ENCODE measurements at regions not wholly inside any gene's neighbourhood (a gene's known extent, or its start where the extent isn't known, plus 50 kb on each side); places are given as distances from the start of the nearest gene placed in this dataset.
A peak's percentile ranks its signal among the peaks of the same experiment; 100 is the strongest.
"Not testable (repeated sequence)": the region's sequence is repeated elsewhere in the genome, so short reads cannot be mapped to it uniquely, and the experiment has no call there.

DNA sequence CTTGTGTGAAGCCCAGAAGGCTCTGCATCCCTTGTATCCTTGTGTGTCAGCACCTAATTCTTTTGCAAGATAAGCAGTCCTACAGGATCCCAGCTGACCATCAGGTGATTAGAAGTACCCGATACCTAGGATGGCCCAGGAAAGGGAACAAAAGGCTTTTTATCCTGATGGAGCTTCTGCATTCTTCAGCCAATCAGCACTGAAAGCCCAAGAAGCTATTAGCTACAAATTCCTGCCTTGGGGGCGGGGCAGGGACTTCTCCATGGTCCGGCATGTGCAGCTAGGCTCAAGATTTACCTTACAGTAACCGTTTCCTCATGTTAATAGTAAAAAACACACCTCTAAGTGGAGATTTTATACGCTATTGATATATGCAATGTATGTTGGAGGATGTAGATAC, 264.6 kb upstream of the THUMPD2 start:
- no peak for DNase-seq (ENCODE audit: low read depth)

DNA sequence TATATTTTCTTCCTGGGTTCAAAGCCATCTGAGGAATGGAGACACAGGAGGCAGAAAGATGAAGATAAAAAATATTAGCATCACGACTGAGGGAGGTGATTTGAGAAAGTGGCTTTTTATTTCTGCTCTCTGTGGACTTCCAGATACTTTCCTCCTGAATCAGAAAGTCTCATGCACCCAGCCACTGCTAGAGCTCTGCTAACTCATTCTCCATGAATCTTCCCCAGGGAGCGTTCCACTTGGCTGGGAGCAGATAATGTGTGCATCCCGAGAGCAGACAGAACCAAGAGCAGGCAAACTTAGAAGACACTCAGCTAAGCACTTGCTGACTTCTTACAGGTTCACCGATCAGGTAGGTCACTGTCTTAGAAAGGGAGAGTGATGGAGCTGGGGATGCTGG, 264.1 kb upstream of the THUMPD2 start:
- DNase-seq (ENCODE audit: low read depth), result peak; percentile 46

DNA sequence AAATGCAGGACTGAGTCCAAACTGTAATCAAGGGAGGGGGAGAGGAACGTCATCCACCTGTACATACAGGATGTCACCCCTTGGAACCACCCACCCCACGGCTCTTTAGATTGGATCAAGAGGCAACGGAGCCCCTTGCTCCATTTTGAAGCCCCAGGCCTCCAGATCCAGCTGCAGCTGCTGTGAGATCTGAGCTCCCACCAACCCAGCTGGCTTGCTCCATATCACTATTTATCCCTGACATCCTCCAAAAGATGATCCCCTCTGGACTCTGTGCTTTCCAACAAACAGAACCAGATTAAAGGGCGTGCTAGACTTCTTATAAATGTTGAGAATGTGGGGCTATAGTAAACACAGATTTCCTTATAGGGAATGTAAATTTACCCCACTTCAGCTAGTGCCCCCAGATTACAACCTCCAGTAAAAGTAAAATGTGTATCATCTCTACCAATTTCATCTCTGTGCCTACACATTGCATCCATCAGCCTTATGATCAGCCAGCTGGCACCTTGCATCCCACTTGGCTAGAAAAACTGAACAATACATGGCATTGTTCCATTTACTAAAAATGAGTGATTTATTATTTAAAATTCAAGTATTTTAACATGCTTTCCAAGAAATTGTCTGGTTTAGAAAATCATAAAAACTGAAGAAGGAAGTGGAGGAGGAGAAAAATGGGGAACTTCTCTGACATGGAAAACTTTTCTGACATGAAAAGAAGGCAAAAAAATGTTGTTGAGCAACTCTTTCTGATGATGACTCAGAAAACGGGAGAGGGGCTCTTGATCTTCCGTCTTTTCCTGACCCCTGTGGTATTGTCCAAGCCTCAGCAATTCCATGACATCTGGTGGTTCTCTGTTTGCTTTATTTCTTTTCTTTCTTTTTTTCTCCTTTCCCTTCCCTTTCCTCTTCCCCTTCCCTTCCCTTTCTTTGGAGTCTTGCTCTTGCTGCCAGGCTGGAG, 262.6 kb upstream of the THUMPD2 start:
- peak; percentile 70 for DNase-seq (ENCODE audit: low read depth)

DNA sequence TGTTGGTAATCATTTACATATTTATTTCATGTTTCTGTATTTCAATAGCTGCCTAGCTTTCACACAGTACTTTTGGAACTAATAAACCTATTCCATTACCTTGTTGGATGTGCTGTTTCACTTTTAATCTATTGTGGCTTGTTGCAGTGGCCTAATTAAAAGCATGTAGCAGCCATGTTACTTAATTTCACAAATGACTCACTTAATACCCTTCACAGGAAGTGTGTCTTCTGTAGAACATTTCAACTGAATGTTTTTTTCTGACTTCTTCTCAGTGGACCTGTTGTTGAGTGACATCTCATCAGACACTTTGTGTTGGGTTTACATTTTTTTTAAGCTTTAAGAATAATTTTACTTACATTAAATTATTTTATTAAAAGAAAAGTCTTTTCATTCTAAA, 260.5 kb upstream of the THUMPD2 start:
- DNase-seq (ENCODE audit: low read depth), result no peak

DNA sequence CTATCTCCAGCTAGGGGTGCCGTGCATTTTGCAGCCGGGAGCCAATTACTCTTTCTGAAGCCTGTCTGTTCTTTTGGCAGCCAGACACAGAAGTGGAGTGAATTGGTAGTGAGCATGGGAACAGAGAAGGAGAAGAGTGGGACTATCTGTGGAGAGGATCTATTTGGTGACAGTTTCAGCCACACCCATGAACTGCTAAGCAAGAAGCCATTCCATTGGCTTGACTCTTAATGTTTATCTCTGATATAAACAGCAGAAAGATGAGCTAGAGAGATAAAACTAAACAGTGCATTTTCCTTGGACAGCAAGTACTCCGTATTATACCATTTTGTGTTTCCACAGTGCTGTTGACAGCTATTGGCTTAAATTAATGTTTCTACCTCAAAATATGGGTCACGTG, 259.6 kb upstream of the THUMPD2 start:
- no peak for DNase-seq (ENCODE audit: low read depth)

DNA sequence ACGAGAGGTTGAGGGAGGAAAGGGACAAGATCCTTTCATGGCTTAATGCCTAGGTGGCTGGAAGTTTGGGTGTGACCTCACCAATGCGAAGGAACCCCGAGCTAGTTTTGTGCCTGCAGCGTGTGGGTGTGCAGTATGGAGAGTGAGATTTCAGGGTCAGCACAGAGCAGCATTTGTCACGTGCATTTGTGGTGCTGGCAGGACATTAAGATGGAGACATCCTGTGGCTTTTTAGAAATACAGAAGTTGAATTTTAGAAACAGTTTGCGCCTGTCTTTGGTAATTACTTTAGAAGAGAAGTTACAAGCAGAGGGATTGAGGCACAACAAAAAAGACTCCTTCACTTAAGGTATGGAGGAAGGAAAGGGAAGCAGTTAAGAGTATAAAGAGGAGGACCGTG, 258.2 kb upstream of the THUMPD2 start:
- no peak for DNase-seq (ENCODE audit: low read depth)

DNA sequence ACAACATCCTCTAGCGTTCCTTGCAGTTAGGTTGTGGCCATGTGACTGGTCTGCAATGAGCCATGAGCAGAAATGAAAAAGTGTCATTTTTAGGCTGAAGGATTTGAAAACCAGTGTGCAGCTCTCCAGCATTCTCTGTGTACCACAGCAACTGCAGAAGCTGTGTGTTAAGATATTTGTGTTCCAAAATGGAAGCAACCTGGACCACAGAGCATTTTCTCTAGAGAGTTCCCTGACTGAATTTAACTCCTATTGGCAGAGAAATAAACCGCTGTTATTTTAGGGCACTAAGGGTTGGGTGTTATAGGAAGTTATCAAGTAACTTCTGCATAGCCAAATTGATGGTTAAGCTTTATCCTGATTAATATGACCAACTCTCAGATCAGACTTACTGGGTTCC, 257.2 kb upstream of the THUMPD2 start:
- no peak for DNase-seq (ENCODE audit: low read depth)

DNA sequence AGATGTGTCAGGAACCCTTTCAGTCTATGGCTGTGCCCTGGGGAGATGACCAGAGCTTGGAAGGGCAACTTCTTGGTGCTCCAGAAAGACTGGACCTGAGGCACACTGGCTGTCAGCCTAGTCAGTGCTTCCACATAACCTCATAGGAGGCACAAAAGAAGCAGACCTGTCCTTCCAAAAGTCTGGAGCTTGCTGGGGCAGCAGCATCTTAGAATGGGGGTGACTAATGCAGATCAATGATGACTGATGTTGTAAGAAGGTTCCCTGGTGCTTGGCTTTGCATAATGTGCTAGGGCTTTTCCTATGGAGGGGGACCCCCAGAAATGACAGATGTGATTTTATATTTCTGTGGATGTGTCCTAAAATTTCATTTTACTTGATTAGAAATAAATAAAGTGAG, 255.7 kb upstream of the THUMPD2 start:
- DNase-seq (ENCODE audit: low read depth), result no peak

DNA sequence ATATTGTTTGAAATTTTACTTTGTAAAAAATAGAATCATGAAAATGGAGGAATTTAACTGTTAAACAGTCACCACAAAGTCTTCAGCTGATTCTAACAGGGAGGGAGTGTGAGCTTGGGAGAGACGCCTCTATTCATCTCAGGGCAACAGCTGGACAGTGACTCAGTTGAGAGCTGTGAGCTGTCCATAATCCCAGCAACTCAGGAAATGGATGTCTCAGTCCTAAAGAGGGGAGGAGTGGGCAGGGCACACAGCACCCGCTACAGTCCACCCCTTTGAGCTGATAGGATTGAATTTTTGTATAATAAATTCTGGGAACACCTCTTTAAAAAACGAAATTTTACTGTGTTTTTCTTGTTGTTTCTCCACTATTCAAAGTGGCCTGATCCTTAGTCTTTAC, 255.1 kb upstream of the THUMPD2 start:
- peak; percentile 88 for DNase-seq (ENCODE audit: low read depth)

DNA sequence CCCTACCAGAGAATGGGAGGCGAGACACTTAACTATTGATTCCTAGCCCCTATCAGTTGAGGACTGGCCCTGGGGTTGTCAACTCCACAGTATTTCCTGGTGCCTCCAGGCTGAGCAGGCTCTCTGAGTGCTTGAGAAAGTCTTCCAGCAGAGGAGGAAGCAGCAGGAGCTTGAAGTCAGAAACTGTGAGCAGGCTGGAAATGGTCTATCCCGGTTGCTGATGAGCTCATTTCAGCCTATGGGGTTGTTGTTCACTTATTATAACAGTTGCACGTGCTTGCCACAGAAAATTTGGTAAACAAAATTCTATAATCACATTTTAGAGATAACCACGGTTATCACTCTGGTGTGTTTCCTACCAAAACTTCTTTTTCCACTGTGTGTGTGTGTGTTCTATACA, 254.7 kb upstream of the THUMPD2 start:
- DNase-seq (ENCODE audit: low read depth), result no peak

DNA sequence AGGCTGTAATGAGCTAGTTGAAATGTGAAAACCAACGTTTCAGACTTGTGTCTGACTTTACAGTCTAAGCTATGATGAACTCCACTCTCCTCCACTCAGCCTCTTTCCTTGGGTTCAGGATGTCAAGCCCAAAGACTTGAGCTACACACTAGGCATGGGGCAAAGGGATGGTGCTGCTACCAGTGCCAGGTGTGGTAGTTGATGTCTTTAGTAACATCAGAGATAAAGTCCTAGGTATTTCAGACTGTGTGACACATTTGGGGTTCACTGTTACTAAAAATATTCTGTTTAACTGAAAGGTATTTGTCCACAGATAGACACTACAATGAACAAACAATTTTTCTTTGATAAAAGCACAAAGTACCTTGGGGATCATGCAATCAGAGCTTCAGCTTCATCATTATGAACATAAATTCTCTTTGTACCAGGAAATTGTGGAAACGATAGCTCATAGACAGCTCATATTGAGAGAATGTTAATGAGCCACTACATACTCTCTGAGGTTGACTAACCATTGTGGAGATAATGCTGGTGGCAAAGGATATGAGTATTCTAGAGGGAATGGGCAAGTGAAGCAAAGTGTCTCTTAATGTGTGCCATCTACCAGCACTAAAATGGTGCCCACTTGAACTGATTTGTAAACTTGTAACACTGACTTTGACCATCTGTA, 253.7 kb upstream of the THUMPD2 start:
- peak; percentile 83 for DNase-seq (ENCODE audit: low read depth)

DNA sequence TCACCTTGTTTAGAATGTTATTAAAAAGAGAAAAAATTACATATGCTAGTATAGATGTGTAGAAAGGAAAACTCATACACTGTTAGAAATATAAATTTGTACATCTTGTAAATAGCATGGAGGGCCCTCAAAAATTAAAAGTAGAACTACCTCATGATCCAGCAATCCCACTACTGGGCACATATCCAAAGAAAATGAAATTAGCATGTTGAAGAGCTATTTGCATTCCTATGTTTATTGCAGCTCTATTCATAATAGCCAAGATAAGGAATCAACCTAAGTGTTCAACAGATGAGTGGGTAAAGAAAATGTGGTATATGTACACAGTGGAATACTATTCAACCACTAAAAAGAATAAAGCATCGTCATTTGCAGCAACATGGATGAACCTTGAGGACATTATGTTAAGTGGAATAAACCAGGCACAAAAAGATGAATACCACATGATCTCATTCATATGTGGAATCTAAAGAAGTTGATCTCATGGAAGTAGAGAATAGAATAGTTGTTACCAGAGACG, 251.5 kb upstream of the THUMPD2 start:
- DNase-seq (ENCODE audit: low read depth), result no peak

DNA sequence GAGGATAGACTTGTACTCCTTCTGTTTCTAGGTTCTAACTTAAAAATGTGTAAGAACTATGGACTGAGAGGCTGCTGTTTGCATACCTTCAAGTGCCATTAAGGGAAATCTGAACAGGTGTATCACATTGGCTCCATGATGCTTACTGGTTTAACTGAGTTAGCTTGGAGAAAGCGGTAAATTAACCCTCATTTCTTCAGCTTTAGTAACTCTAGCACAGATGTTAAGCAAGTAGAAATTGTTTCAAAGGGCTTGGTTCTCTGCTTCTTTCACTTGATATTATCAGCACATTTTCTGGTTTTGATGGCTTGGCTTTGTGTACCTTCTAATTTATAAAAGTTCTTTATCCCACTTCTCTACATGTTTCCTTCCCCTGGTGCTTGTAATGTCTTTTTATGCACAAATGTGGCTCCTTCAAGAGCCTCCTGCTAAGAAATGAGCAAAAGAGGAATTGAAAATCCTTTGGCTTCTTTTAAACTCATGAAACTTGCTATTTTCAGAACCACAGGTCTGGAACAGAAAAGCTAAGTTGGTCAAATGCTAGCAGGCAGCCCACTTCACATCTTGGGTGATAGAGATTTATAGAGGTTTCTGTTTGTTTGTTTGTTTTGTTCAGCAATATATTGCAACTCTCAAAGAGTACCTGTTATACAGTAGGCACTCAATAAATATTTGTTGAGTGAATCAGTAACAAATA, 249.9 kb upstream of the THUMPD2 start:
- no peak for DNase-seq (ENCODE audit: low read depth)

DNA sequence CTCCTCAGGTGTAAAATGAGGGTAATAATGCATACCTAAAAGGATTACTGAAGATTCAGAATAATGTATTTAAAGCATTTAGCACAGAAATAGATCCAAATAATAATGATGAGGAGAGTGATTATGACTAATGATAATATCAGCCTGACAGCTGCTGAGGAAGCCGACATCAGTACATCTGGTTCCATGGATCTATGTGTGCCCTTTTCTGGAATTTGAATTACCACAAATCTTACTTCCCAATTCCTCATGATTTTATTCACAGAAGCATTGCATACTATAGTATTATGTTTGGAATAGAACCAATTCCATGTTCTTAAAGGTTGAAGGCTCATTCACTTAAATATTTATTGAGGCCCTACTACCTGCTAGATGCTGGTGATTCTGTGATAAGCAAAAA, 248.9 kb upstream of the THUMPD2 start:
- DNase-seq (ENCODE audit: low read depth), result peak; percentile 41

DNA sequence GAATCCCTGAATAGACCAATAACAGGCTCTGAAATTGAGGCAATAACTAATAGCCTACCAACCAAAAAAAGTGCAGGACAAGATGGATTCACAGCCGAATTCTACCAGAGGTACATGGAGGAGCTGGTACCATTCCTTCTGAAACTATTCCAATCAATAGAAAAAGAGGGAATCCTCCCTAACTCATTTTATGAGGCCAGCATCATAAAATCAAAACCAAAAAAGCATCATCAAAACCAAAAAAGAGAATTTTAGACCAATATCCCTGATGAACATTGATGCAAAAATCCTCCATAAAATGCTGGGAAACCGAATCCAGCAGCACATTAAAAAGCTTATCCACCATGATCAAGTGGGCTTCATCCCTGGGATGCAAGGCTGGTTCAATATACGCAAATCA, 246.2 kb upstream of the THUMPD2 start:
- not testable (repeated sequence) for DNase-seq (ENCODE audit: low read depth)

DNA sequence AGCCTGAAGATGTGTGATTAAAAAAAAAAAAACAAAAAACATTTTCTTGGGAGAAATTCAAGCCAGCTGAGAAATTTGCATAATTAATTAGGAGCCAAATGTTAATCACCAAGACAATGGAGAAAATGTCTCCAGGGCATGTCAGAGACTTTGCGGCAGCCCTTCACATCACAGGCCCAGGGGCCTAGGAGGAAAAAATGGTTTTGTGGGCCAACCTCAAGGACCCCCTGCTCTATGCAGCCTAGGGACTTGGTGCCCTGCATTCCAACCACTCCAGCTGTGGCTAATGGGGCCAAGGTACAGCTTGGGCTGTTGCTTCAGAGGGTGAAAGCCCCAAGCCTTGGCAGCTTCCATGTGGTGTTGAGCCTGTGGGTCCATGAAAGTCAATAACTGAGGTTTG, 241.9 kb upstream of the THUMPD2 start:
- DNase-seq (ENCODE audit: low read depth), result no peak

DNA sequence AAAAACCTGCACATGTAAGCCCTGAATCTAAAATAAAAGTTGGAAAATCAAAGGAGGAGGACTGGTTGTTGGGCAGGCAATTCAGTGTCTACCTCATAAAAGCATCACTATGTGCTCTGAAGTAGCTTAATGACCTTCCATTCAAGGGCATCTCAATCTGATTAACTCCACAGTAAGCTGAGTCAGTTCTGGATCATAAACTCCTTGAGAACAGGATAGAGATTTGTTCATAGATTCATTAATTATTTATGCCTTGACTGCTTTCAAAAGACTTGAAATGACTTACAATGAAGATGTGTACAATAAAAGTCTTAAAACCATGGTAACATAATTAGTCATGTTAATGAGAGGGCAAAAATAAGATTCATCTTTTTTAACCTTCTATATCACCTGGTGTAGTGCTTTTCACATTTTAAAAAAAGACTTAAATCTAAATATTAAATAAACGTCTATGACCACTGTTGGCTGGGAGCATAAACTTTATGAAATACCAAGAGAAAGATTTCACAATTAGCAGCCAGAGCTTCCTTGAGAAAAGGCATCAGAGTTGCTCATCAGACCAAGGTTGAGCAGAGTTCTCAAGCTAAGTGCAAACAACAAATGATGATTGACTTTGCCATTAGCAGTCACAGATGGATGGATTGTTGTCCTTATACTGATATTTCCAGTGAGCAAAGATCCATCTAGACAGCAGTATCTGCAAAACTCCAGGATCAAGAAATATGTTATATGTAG, 237.3 kb upstream of the THUMPD2 start:
- DNase-seq (ENCODE audit: low read depth), result no peak

DNA sequence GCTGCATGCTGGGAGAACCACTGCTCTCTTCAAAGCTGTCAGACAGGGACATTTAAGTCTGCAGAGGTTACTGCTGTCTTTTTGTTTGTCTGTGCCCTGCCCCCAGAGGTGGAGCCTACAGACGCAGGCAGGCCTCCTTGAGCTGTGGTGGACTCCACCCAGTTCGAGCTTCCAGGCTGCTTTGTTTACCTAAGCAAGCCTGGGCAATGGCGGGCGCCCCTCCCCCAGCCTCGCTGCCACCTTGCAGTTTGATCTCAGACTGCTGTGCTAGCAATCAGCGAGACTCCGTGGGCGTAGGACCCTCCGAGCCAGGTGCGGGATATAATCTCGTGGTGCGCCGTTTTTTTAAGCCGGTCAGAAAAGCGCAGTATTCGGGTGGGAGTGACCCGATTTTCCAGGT, 234.9 kb upstream of the THUMPD2 start:
- not testable (repeated sequence) for DNase-seq (ENCODE audit: low read depth)

DNA sequence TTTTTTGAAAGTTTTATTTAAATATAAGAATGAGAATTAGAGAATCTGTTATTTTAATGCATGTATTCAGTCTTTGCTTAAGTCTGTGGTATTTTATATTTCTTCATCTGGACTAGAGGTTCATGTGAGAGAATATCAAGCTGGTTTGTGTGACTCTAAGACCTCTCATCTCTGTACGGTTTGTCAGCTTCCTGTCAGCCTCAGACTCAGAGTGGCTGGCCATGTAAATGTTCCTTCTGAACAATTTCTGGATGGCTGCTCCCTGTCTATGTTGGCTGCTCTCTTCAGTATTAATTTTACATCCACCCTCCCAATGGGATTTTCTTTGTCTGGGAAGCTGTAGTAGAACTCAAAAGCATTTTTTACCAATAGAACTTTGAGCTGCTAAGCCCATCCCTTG, 225.3 kb upstream of the THUMPD2 start:
- DNase-seq (ENCODE audit: low read depth), result no peak

DNA sequence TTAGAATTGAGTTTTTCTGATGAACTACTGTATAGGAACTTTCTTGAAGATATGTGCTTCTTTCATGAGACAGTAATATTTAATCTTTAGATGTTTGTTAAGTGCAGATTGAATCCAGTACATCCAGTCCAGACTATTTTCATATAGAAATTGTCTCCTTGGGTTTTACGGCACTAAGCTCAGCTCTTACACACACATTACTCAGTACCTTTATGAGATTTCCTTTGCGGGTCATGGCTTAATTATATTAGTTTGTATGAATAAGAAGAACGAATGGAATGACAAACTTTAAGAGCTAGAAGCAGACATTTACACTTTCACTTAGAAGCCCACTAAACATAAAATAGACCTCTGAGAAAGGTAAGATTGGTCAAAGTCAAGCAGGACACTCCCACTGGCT, 223.3 kb upstream of the THUMPD2 start:
- DNase-seq (ENCODE audit: low read depth), result no peak

DNA sequence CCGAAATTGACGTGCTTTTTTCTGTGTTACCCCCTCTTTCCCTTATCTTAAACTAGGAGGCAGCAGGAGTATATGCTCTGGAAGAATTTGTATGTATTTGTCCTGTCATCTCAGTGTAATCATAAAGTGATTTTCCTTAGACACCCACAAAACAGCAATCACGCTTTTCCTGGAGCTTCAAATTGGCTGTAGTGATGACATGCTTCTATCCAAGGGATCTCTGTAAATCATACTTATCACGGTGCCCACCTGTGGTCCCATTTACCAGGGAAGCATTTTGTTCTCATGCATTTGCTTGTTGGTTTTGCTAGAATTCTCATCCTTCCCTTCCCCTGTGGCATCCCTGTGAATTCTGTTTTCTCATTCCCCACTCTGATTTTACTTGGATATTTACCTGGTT, 220.8 kb upstream of the THUMPD2 start:
- DNase-seq (ENCODE audit: low read depth), result no peak

DNA sequence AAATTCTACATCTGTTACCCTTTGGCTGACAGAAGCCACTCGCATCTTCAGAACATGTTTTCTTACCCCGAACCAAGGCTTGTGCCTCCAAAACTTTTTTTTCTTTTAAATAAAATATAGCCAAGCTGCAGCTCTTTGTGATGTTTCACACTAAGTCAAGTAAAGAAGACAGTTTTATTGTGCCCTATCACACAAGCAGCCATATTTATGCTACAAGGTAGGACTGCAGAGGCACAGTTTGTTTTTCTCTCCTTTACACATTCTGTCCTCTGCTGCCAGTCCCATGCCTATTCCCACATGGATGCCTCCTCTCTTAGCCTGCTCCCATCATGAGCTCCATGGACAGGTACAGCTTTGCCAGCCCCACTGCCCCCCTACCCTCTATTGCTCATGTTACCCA, 219.6 kb upstream of the THUMPD2 start:
- DNase-seq (ENCODE audit: low read depth), result no peak
